NCI-H2227 (cell line): ENCODE measurements at regions not wholly inside any gene's neighbourhood (a gene's known extent, or its start where the extent isn't known, plus 50 kb on each side); places are given as distances from the start of the nearest gene placed in this dataset.
"Not testable (repeated sequence)": the region's sequence is repeated elsewhere in the genome, so short reads cannot be mapped to it uniquely, and the experiment has no call there.

Experiments
- DNase-seq: peaks from one replicate; lab custom pipeline; 2025; ENCODE audit not compliant: unreplicated experiment; lab: John Stamatoyannopoulos, UW

- no peak for DNase-seq
Observed at GRCh38 chr5:164255598-164256213, 750.3 kb downstream of the MAT2B start.

DNA sequence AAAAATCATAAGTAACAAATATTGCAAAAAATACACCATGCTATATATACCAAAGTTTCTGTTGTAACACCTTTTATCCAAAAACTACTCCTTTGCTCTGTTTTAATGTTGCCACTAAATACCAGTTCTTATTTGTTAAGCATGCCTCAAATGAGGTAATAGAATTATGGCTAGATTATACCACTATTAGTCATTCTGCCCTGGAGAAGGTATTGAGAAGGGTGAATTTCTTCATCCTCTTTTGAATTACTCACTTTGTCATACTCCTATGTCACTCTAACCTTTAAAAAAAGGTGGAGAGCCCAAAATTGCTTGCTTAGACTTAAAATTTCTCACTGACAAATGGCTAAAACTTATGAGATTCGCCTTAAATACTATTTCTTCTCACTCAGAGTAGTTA is 750.9 kb downstream of the MAT2B start:
- no peak for DNase-seq

- DNase-seq, result no peak
Observed at GRCh38 chr5:164256954-164257353, 751.5 kb downstream of the MAT2B start.

DNA sequence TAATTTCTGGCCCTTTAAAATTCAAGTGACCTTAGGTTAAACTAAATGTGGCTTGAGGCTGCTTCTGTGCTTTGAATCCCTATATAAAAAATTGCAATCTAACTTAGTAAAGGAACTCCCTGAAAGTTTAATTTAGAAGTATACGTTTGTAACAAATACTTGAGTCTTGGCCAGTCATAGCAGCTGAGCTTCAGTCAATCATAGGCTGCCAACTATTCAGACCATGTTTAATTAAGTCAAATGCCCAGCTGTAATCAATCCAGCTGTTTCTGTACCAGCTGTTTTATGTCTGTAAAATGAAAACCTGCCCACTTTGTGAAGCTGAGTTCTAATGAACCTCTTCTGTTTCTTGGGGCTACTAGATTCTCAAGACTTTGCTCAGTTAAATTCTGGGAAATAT is 760.1 kb downstream of the MAT2B start:
- DNase-seq, result no peak

- no peak for DNase-seq
Observed at GRCh38 chr5:164266571-164266970, 761.2 kb downstream of the MAT2B start.

DNA sequence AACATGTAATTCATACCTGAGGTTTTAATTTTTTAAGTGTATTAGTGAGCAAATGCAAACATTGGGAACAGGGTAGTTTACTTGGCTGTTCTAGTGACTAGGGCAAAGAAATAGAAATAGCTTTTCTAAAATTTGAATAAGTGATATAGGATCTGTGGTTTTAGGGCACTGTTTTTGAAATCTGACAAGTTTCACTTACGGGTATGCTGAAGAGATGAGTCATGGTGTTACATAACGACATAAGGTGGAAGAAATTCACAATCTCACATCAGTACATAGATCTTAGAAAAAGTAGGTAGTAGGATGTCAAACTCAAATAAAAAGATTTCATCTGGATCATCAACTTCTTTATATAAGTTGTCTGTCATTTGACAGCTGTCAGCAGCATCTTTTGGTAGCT is 772.3 kb downstream of the MAT2B start:
- DNase-seq, result no peak

- DNase-seq, result no peak
Observed at GRCh38 chr5:164289526-164289925, 784.1 kb downstream of the MAT2B start.

DNA sequence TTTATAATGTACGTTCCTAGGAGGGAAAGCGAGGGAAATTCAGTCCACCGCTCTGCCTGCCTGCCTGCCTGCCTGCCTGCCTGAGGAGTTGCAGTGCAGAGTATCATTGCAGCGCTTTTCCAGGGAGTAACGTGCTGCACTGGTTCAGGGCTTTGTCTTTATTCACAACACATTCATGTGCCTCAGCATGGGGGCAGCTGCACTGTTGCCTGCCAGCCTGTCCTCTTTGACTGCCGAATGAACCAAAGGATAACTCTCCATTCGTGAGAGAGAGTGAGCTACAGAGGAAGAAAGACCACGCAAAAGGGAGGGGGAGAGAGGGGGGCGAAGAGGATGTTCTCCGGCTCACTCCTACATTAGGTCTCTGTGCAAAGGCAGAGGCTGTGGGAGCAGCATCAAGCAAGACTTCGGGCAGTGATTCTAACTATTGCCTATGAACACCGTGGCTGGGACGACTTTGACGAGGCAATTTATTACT is 791.2 kb downstream of the MAT2B start:
- DNase-seq, result peak; percentile 45

DNA sequence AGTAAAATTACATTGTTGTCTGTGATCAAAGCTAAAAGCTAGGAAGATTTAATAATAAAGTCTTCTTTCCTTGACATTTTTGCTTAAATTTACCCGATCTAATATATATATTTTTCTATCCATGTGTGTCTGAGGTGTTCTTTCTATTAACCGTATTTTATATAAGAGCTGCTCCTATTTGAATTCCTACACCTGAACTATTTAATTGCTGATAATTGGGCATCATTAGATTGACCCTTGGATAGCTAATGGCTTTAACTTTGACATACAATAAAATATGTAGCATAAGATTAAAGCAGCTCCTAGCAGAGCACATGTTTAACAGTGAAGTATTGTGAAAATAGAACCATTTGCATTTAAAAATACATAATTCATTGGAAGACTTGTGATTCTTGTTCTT is 792.7 kb downstream of the MAT2B start:
- DNase-seq, result no peak

- DNase-seq, result no peak
Observed at GRCh38 chr5:164300295-164300694, 794.9 kb downstream of the MAT2B start.

- no peak for DNase-seq
Observed at GRCh38 chr5:164301136-164301535, 795.7 kb downstream of the MAT2B start.

DNA sequence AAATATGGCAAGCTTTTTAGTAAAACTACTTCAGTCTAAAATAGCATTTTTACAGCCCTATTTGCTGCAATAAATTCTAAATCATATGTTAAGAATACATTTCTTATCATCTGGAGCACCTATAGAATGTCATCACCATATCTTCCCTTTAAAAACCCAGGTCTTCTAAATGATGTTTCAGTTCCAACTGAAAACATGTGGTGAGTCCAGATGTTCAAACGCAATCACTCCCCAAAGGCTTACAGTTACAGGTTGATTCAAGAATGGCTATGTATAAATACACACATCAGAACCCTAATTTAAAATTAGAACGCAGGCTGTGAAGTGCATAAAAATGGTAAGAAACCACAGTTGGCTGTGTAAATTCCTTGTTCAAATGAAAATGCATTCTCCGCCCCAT is 796.3 kb downstream of the MAT2B start:
- DNase-seq, result no peak

DNA sequence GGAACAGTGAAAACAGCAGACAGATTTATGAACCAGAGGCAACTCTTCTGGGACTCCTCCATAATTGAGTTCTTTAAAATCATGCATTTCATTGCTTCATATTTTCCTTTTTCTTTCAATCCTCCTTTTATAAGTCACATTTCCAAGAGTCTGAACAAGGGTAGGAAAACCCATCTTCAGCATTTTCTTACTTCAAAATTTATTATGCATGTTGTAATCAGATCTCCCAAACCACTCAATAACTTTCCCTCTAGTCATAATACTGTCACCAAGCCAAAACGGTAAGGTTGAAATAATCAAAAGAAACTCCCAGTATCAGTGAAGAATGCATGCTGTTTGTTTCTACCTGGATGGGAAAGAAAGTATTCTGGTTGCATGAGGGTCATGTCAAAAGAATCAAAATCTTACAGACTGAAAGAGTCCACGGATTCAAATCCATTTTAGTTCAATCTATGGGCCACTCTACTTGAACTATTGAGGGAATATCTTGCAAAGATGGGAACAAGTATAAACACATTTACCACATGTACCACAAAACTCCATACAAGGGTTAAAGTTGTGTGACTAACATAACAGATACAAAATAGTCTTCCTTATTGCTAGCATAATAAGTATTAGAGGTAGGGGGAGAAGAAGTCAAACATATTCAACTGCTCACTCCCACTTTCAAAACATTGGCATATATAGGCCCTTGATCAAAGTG is 797.3 kb downstream of the MAT2B start:
- no peak for DNase-seq

- no peak for DNase-seq
Observed at GRCh38 chr5:164303646-164304215, 798.3 kb downstream of the MAT2B start.

DNA sequence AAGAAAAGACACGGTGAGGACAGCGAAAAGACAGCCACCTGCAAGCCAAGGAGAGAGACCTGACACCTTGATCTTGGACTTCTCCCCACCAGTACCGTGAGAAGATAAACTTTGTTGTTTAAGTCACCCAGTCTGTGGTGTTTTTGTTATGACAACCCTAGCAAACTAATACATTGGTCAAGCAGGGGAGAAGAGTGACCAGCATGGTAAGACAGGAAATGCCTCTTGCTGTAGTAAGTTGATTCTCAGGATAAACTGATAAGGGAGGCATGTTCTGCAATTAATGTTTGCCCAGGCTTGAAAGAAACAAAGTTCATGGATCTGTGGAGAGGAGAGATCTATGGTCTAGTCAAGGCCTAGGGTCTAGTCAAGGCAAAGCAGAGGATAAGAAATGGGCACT is 801.2 kb downstream of the MAT2B start:
- DNase-seq, result no peak

DNA sequence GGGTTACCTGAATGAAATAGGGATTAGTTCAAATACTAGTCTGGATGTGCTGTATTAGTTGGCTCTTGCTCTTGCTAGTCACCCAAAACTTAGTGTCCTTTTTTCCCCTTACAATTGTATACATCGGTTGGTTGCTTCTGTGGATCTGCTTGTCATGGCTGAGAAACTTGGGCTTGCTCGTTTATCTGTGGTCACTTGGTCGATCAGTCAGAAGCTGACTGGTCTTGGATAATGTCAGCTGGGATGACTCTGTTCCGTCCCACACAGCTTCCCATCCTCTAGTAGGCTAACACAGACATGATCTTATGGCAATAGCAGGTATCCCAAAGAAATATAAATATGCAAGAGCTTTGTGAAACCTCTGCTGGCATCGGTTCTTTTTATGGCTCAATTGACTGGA is 807.4 kb downstream of the MAT2B start:
- no peak for DNase-seq

- no peak for DNase-seq
Observed at GRCh38 chr5:164317676-164318075, 812.3 kb downstream of the MAT2B start.

- no peak for DNase-seq
Observed at GRCh38 chr5:164319161-164319560, 813.7 kb downstream of the MAT2B start.

- no peak for DNase-seq
Observed at GRCh38 chr5:164324239-164324638, 818.8 kb downstream of the MAT2B start.

- DNase-seq, result no peak
Observed at GRCh38 chr5:164326219-164326618, 820.8 kb downstream of the MAT2B start.

DNA sequence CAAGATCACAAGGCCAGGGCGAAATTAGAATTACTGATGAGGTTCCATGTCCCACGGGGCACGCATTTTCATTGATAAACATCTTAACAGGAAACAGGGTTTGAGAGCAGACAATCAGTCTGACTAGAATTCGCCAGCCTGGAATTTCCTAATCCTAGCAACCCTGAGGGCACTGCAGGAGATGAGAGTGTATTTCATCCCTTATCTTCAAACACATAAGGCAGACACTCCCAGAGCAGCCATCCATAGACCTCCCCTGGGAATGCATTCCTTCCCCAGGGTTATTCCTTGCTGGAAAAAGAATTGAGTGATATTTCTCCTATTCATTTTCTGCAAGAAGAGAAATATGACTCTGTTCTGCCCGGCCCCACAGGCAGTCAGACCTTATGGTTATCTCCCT is 821.7 kb downstream of the MAT2B start:
- not testable (repeated sequence) for DNase-seq

- peak; percentile 9 for DNase-seq
Observed at GRCh38 chr5:164332349-164333196, 827.2 kb downstream of the MAT2B start.
